Activated CD8-positive, alpha-beta memory T cell treated with anti-CD3 and anti-CD28 coated beads, Interleukin-2, amount 50 U/mL, for 48 hours (primary cell): ENCODE measurements at regions not wholly inside any gene's neighbourhood (a gene's known extent, or its start where the extent isn't known, plus 50 kb on each side); places are given as distances from the start of the nearest gene placed in this dataset.

Experiments
- DNase-seq: peaks from one replicate; pipeline ENCODE4 v3.0.0-alpha.2; 2020

- no peak for DNase-seq
Observed at GRCh38 chr1:60573726-60574409, 500.3 kb upstream of the C1orf87 start.

- no peak for DNase-seq
Observed at GRCh38 chr1:60573121-60573520, 499.6 kb upstream of the C1orf87 start.

DNA sequence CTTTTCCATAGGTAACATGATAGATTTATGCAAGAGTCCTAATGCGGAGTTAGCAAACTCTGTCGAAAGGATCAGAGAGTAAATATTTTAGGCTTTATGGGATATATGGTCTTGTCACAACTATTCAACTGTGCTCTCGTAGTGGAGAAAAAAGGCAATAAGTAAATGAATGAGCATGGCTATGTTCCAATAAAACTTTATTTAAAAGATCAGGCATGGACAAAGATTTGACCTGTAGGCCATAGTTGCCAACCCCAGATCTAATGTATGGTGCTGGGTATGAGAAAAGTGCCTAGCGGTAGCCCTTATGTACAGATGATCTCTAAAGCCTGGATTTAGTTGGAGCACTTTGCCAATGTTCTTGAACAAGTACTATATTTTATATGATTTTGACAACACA, 498.8 kb upstream of the C1orf87 start:
- DNase-seq = no peak

DNA sequence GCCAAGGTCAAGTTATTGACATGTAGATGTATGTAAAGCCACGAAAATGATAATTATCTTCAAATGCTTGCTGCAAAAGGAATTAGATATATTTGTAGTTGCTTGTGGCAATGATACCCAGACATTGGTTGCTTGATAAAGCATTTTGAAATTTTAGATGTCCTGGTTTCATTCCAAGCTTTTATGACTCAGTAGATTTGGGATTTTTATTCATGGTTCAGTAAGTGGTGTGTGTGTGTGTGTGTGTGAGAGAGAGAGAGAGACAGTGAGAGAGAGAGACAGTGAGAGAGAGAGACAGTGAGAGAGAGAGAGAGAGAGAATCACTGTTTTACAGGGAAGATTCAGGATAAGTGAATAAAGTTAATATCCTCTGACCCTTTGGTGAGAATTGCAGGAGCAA, 498.2 kb upstream of the C1orf87 start:
- no peak for DNase-seq

DNA sequence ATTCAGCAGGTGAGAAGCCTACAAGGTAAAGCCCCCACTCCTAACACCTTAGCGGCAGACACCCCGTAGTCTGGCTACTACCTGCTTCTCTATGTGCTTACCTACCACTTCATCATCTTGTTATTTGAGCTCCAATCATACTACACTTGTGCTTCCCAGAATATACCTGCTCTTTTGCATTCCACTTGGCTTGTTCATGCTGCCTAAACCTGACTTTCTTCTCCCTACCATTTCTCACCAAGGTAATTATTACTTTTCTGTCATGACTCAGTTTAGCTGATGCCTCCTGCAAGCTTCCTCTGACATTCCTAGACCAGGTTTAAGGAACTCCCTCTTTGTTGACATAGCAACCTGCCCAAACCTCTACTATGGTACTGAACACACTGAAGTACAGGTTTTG, 495.6 kb upstream of the C1orf87 start:
- no peak for DNase-seq

DNA sequence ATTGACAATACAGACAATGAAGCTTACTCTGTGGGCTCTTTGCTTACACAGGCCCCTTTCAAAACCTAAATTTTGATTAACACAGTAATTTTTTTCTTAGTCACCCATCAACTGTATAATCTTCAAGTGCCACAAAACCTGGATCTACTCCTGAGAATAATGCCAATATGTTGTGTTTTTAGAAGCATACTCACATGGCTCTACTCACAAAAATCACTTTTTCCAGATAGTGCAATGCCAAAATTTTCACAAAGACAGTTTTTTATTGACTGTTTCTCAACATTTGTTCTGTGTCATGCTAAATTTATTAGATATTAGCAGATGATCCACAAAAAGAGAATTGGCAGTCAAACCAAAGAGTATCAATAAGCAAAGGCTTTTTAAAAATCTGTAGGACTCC, 493.7 kb upstream of the C1orf87 start:
- DNase-seq = no peak

DNA sequence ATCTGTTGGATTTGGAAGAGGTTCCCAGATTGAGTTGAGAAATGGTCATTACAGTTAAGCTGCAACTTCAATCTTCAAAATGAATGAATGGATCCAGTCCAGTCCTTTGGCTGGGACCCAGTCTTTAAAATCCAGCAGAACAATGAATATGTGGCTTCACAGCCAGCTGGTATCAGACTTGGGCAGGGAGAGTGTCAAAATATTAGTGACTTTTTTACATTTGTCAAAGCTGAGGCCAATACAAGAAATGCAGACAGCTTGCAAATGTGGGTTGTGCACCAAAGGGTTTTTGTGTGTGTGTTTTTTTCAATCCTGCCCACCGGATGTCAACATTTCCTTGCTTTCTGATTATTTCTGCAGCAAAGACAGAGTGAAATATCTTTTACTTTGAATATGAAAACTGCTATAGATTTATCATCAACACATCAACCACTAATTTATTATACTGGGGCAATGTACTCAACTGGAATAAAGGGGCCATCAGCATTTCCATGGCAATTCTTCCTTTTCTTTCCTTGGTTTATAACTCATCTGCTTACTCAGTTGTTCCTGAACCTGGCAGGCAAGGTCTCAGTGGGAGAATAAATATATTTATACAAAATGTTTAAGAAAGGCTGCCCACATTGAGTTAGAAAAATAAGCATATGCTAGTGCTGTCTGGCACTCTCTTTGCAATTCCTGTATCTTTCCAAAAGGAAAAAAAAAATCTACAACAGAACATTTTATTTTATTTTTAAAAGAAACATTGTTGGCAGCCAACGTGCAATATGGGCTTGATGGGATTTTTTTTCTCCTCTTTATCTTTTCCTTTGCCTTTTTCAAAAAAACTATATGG, 491.6 kb upstream of the C1orf87 start:
- DNase-seq = no peak

GRCh38 chr1:60563777-60564535, 490.4 kb upstream of the C1orf87 start:
- DNase-seq = no peak

DNA sequence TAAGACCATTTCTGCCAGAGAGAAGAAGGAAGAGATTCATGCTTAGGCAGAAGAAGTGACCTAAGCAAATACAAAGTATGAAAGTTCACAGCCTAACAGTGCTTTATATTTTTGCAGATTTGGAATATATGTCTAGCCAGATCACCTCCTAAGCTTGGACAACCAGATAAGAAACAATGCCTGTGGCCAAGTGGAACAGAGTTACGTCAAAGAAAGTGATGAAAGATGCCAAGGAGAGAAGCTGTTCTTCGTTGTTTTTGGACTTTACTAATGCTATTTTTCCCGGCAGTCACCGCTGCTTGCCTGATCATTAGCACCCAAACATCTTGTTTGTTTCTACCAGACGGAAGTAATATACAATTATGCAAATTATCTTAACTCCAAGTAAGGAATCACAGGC, 489.2 kb upstream of the C1orf87 start:
- DNase-seq = no peak

- DNase-seq = no peak
Observed at GRCh38 chr1:60560701-60561100, 487.1 kb upstream of the C1orf87 start.

DNA sequence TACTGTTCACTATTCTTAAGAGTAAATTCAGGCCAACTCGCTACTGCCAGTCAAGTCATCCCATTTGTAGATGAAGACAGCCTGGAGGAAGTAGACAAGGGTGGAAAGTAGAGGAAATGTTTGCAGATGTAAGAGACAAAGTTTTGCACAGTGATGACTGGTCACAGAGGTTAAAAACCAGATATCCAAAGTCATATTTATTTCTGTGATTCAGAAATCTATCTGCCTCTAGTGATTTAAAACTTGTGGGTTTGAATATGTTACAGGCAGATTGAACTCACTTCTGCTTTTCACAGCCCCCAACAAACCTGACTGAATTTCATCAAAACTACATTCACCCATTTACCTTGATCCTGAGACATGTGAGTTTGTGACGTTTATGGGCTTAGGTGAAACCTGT, 484.7 kb upstream of the C1orf87 start:
- no peak for DNase-seq

DNA sequence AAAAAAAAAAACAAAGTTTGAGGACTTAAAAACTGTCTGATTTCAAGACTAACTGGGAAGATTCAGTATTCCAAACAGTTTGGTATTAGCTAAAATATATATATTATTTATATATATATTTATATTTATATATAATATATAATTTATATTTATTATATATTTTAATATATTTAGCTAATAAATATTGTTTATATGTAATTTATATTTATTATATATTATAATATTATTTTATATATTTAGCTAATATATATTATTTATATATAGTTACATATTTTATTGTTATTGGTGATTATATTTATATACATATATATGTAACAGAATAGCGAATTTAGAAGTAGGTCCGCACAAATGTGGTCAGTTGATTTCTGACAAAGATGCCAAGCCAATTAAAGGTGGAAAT, 480.2 kb upstream of the C1orf87 start:
- DNase-seq = no peak

DNA sequence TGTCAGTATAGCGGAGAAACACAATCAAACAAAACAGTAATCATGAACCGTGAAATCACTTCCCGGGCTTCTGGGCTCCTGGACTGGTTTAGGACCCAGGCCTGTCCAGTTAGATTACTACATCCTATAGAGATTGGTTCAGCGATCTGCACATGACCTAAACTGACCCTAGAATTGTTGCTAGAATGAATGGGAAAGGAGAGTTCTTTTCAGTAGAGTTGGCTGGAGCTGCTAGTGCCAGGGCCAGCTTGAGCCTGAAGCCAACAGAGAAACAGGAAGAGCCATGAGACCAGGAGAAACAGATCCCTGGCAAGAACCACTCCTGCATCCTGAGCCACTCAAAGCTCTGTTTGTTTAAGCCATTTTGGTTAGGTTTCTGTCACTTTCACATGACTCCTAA, 474.3 kb upstream of the C1orf87 start:
- no peak for DNase-seq

- no peak for DNase-seq
Observed at GRCh38 chr1:60541831-60542532, 468.4 kb upstream of the C1orf87 start.

DNA sequence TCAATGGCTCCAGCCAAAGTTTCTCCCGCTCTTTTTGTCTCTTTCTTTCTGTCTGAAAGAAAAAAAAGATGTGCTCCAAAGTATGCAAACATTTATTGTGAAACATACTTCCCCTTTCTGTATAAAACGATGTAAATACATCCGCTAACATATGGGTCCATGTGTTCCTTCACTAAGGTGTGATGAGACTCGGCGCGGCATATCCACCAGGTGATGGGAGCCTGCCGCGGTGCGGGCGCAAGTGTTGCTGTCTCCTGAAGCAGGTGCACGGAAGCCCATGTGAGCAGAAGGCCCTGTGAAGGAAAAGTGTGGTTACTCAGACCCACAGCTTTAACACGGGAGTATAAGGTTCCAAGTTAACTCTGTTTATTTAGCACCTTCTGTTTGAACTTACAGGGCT, 466.6 kb upstream of the C1orf87 start:
- DNase-seq = no peak

- DNase-seq = no peak
Observed at GRCh38 chr1:60535713-60536112, 462.1 kb upstream of the C1orf87 start.

DNA sequence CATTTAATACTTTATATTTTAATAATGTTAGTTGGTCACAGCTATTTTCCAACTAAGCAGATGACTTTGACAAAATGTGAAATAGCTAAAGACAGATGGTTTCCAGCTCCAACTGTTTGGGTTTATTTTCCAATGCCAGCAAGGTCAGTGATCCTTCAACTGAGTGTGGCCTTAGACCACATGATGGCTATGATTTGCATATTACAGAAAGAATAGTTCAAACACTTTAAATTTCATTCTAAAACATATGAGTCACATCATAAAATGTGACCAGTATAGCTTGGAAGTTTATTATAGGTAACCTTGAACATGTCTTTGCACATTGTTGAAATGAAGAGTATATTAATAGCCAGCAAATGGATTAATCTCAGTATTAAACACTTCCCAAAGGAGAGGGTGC, 454.0 kb upstream of the C1orf87 start:
- no peak for DNase-seq

GRCh38 chr1:60516996-60517395, 443.4 kb upstream of the C1orf87 start:
- DNase-seq = no peak

DNA sequence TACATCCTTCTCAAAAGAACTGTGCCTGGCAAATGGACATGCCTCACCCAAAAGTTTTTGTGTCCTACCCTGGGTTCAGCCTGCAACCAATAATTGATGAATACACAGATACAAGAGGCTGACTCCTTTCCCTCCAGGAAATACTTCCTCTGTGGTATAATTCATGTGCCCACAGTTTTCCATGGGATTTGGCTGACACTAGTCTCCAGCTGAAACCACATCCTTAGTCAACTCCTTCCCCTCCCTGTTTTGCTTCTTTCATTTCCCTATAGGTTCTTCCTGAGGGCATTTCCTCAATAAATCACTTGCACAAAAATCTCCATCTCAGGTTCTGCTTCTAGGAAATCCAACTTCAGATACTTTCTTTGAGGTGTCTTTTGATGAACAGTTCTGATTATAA, 436.6 kb upstream of the C1orf87 start:
- no peak for DNase-seq

GRCh38 chr1:60504206-60504840, 430.8 kb upstream of the C1orf87 start:
- DNase-seq = no peak

GRCh38 chr1:60503266-60503925, 429.8 kb upstream of the C1orf87 start:
- DNase-seq = no peak

- no peak for DNase-seq
Observed at GRCh38 chr1:60502506-60502905, 428.9 kb upstream of the C1orf87 start.
